Esophagus squamous epithelium (tissue), 5 donors: ENCODE measurements at regions not wholly inside any gene's neighbourhood (a gene's known extent, or its start where the extent isn't known, plus 50 kb on each side); places are given as distances from the start of the nearest gene placed in this dataset.

ENCODE experiments used
- DNase-seq: peaks from one replicate; lab custom pipeline; 2025; lab: John Stamatoyannopoulos, UW
- H3K27ac ChIP-seq, 4 donors: fragments of 200-600 bp; sonication (generic); one replicate each; pipeline ENCODE4 v1.5.1; 2016 to 2019; ENCODE audit warnings: mild to moderate bottlenecking in 1 of 4
- H3K27me3 ChIP-seq, 4 donors: fragments of 200-600 bp; sonication (generic); 1 replicate in 3 of 4; 2 replicates in 1 of 4; pipeline versions ENCODE4 v1.5.1 to v1.6.0; 2017 to 2021; ENCODE audit warnings: antibody characterized with exemption in 1 of 4
- H3K36me3 ChIP-seq, 3 donors: fragments of 200-600 bp; sonication (generic); one replicate each; pipeline ENCODE4 v1.5.1; 2016 to 2019
- H3K4me1 ChIP-seq, 3 donors: fragments of 200-600 bp; sonication (generic); one replicate each; pipeline ENCODE4 v1.5.1; 2017 to 2019
- H3K4me3 ChIP-seq, 4 donors: fragments of 200-600 bp; sonication (generic); 1 replicate in 3 of 4; 2 replicates in 1 of 4; pipeline ENCODE4 v1.5.1; 2016 to 2019; ENCODE audit warnings: mild to moderate bottlenecking in 2 of 4, moderate library complexity in 1 of 4
- H3K9me3 ChIP-seq, 3 donors: fragments of 200-600 bp; sonication (generic); one replicate each; pipeline ENCODE4 v1.5.1; 2016 to 2019
- POLR2A ChIP-seq, 4 donors: fragments of 450-650 bp; IDR thresholded peaks; one replicate each; pipeline ENCODE4 v1.6.1; 2017; ENCODE audit warnings: antibody characterized with exemption in 4 of 4, mild to moderate bottlenecking in 4 of 4, moderate library complexity in 3 of 4
- WGBS, 2 donors: methylation state at CpG; one replicate each; pipeline ENCODE4 v1.1.5; 2018; 5-methylcytosine and 5-hydroxymethylcytosine counted together
- intact Hi-C: fragments of 100-400 bp; cut with DNase I; formaldehyde crosslinking; loops from one replicate; pipeline ENCODE4 v1.15.0; 2022
- TF ChIP-seq, protein P1 (sequence below), 6 experiments: fragments of 450-650 bp in 4 of 6; fragments of 200-600 bp in 2 of 6; sonication (generic) in 2 of 6; IDR thresholded peaks; one replicate each; pipeline ENCODE4 v1.5.1; 2016 to 2019; ENCODE audit warnings: antibody characterized with exemption in 6 of 6, mild to moderate bottlenecking in 4 of 6, moderate library complexity in 4 of 6
- donor health status: DM: yes; HTN: yes; CAD: no.

DNA sequence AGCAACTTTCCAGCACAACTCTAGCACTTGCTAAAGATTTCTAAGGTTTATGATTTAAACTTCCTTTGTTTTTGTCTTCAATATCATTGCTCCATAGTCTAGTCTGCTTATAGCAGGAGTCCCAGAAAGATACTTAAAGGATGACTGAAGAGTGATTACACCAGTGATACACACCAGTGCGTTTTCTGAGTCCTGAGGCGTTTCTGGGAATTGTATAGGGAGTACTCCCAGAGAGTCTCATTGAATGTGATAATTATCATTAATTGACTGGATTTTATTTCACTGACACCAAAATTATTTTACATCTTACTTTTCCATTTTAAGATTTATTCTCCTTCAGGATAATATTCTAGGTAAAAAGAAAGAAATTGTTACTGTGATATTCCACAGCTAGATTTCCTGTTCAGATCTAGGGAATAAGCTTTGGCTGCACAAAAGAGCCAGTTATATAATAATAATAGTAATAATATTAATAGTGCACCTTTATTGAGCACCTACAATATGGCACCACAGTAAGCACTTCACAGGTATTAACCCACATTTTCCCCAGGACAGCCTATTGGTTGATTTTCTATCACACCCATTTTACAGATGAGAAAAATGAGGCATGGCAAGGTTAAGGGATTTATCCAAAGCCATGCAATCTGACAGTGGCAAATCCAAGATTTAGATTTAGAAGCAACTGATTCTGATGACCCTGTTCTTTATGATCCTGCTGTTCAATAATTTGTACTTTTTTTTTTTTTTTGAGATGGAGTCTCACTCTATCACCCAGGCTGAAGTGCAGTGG, 62.6 kb downstream of the IRX5 start:
- intact Hi-C loops, result no loop called here
- no peak for DNase-seq
- H3K36me3 ChIP-seq, result no peaks in the 10 kb centered on the region
- TF ChIP-seq, protein P1, sequence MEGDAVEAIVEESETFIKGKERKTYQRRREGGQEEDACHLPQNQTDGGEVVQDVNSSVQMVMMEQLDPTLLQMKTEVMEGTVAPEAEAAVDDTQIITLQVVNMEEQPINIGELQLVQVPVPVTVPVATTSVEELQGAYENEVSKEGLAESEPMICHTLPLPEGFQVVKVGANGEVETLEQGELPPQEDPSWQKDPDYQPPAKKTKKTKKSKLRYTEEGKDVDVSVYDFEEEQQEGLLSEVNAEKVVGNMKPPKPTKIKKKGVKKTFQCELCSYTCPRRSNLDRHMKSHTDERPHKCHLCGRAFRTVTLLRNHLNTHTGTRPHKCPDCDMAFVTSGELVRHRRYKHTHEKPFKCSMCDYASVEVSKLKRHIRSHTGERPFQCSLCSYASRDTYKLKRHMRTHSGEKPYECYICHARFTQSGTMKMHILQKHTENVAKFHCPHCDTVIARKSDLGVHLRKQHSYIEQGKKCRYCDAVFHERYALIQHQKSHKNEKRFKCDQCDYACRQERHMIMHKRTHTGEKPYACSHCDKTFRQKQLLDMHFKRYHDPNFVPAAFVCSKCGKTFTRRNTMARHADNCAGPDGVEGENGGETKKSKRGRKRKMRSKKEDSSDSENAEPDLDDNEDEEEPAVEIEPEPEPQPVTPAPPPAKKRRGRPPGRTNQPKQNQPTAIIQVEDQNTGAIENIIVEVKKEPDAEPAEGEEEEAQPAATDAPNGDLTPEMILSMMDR (IDR thresholded peaks at IDR 0.05), result no peak
- no peak for TF ChIP-seq POLR2A (IDR thresholded peaks at IDR 0.05)
- H3K9me3 ChIP-seq, result no peaks in the 10 kb centered on the region
- no peaks in the 10 kb centered on the region for H3K4me1 ChIP-seq
- H3K4me3 ChIP-seq, result no peak overlapping the region
- H3K27me3 ChIP-seq, result peaks cover 0 to 37% (median 0%) of the 10 kb centered on the region in 4 donors
- WGBS, 2 donors, result 45 to 49% methylated on average over 2 of the region's 2 CpGs
- H3K27ac ChIP-seq, result no peak overlapping the region

- no peaks in the 10 kb centered on the region for H3K9me3 ChIP-seq
- H3K27me3 ChIP-seq, result peaks cover 0 to 54% (median 0%) of the 10 kb centered on the region in 4 donors
- H3K4me1 ChIP-seq, result no peaks in the 10 kb centered on the region
- TF ChIP-seq, protein P1 (IDR thresholded peaks at IDR 0.05), result no peak
- TF ChIP-seq POLR2A (IDR thresholded peaks at IDR 0.05), result no peak
- H3K36me3 ChIP-seq, result no peaks in the 10 kb centered on the region
- DNase-seq, result no peak
- intact Hi-C loops, result no loop called here
- H3K4me3 ChIP-seq, result no peak overlapping the region
- WGBS, 2 donors, result 65 to 69% methylated on average over 7 of the region's 7 CpGs
- H3K27ac ChIP-seq, result no peak overlapping the region
Observed at GRCh38 chr16:54996186-54996585, 65.5 kb downstream of the IRX5 start.

- Histone ChIP-seq H3K4me1 (no peaks in the 10 kb centered on the region), H3K27me3 (peaks cover 0 to 66% (median 0%) of the 10 kb centered on the region in 4 donors), H3K36me3 (no peaks in the 10 kb centered on the region), H3K9me3 (no peaks in the 10 kb centered on the region), H3K4me3 (no peak overlapping the region), H3K27ac (no peak overlapping the region)
- no peak for TF ChIP-seq POLR2A (IDR thresholded peaks at IDR 0.05)
- TF ChIP-seq, protein P1 (IDR thresholded peaks at IDR 0.05), result no peak
- DNase-seq, result no peak
- 41 to 45% methylated on average over 1 of the region's 1 CpG for WGBS, 2 donors
- intact Hi-C loops, result no loop called here
Observed at GRCh38 chr16:54998834-54999233, 68.2 kb downstream of the IRX5 start.

DNA sequence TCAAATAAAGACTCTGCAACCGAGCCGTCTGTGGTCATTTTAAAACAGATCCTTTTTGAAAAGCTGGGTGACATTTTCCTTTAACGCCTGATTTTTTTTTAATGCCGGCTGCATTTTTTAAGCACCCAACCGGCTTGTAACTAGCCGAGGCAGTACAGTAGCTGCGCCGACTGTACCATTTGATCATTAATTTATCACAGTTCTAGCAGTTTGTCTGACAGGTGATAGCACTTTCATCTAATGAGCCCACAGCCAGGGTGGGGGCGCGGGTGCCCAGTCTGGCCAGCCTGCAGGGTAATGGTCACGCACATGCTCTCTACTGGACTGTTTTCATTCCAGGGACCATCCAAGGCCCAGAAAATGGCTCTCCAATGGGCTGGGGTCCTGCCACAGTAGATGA, 68.8 kb downstream of the IRX5 start:
- Histone ChIP-seq H3K4me1 (no peaks in the 10 kb centered on the region), H3K4me3 (no peak overlapping the region), H3K36me3 (no peaks in the 10 kb centered on the region), H3K27ac (no peak overlapping the region), H3K27me3 (peaks cover 0 to 66% (median 0%) of the 10 kb centered on the region in 4 donors), H3K9me3 (no peaks in the 10 kb centered on the region)
- 70 to 74% methylated on average over 11 of the region's 11 CpGs for WGBS, 2 donors
- TF ChIP-seq POLR2A (IDR thresholded peaks at IDR 0.05), result no peak
- TF ChIP-seq, protein P1 (IDR thresholded peaks at IDR 0.05), result no peak
- intact Hi-C loops, result no loop called here
- no peak for DNase-seq

DNA sequence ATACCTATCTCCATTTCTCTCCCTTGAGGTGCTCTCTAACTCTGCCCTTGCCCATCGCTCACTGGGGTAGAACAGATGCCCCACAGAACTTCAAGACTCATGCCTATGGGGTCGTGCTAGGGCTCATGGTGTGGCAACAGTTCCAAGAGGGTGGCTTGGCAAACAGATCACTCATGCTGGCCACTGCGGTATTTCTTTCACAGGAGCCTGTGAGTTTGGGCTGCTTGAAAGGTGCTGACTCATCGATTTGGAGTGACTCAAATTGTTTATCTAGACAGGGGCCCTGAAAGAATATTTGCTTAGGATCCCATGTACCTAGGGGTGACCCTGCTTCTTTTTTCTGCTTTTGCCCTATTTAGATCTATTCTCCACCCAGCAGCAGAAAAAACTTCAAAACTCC, 69.9 kb downstream of the IRX5 start:
- no peaks in the 10 kb centered on the region for H3K36me3 ChIP-seq
- no peak overlapping the region for H3K4me3 ChIP-seq
- no peak for DNase-seq
- H3K27me3 ChIP-seq, result peaks cover 0 to 66% (median 0%) of the 10 kb centered on the region in 4 donors
- no peak overlapping the region for H3K27ac ChIP-seq
- H3K9me3 ChIP-seq, result no peaks in the 10 kb centered on the region
- TF ChIP-seq, protein P1 (IDR thresholded peaks at IDR 0.05), result no peak
- no peak for TF ChIP-seq POLR2A (IDR thresholded peaks at IDR 0.05)
- intact Hi-C loops, result no loop called here
- H3K4me1 ChIP-seq, result no peaks in the 10 kb centered on the region
- WGBS, 2 donors, result 35 to 68% methylated on average over 4 of the region's 4 CpGs
